Daoy (cell line): ENCODE measurements at regions not wholly inside any gene's neighbourhood (a gene's known extent, or its start where the extent isn't known, plus 50 kb on each side); places are given as distances from the start of the nearest gene placed in this dataset.

ENCODE experiments used
- DNase-seq: peaks from one replicate; pipeline ENCODE4 v3.0.0-alpha.2; 2015; ENCODE audit warnings: low read depth

DNA sequence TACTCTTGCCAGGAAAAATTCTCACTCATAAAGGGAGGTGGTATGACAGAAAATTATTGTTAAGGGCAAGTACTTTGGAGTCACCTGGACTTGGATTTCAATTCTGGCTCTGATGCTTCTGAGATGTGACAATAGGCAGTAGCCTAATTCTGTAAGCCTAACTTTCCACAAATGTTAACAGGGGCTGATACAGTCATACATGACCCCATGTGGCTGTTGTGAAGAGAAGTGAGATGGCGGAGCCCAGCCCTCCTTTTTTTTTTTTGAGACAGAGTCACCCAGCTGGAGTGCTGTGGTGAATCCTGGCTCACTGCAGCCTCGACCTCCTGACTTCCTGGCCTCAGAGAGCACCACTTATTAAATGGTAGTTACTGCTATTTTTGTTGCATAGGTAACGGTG is 54.4 kb upstream of the IRF2 start:
- no peak for DNase-seq

DNA sequence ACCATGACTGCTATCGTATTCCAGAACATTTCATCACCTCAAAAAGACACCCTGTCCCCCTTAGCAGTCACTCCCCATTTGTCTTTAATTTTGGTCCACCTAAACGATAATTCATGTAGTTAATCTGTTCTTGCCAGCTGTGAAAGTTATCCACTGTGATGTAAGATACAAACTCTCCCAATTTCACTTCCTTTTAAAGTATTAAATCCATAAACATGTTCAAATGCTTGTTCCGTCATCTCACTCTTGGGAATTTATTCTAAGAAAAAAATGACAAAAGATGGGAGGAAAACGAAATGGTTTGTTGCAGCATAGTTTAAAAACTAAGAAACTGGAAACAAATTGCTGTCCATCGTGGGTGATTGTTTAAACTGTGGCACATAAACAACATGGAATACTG is 53.7 kb upstream of the IRF2 start:
- DNase-seq, result no peak

DNA sequence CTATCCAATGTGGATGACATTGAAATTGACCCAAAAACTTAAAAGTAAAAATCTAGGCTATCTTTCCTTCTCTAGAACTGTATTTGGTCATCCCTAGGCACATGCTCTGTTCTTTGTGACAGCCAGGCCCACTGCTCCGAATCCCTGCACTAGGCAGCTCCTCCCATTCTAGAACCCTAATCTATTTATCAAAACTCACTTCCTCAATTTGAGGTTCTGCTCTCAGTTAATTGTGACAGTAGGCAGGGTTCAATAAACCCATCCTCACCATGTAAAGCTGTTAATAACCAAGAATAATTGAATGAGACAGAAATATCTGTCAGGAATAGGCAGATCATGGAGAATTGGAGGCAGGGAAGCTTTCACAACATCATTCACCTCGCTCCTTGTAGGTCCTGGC is 51.9 kb upstream of the IRF2 start:
- DNase-seq, result no peak
